IMR-90 (cell line): ENCODE measurements at regions not wholly inside any gene's neighbourhood (a gene's known extent, or its start where the extent isn't known, plus 50 kb on each side); places are given as distances from the start of the nearest gene placed in this dataset.

ENCODE experiments used
- ATAC-seq: fragments of 200-7000 bp; cut with Tn5 transposase; 2 replicates; pipeline ENCODE4 v1.9.1; 2020; ENCODE audit warnings: low read depth, mild to moderate bottlenecking, moderate library complexity
- BruUV-seq: library from RNA; stranded (reverse); fragments of 400-500 nt; replicated peaks from 2 replicates; lab custom pipeline; 2021; lab: Mats Ljungman, UMichigan
- CTCF ChIA-PET: fragments of 300-600 bp; formaldehyde crosslinking; extraction: SDS; loops from one replicate; lab custom pipeline; 2021; ENCODE audit warnings: antibody characterized with exemption; lab: Yijun Ruan, JAX
- POLR2A ChIA-PET: fragments of 300-600 bp; sonication (Branson Sonifier 250); formaldehyde crosslinking; loops from one replicate; lab custom pipeline; 2022; ENCODE audit warnings: antibody characterized with exemption; ENCODE audit not compliant: unreplicated experiment; lab: Charles Lee
- DNase-seq: peaks from one replicate; pipeline ENCODE4 v3.0.0; 2013
- H2AFZ ChIP-seq: replicated peaks from 2 replicates; pipeline ENCODE3; 2013; ENCODE audit warnings: low read length, mild to moderate bottlenecking; ENCODE audit not compliant: poor library complexity
- H2AK5ac ChIP-seq: 2 replicates; pipeline ENCODE4 v1.6.1; 2013; ENCODE audit warnings: low read depth, low read length, inconsistent platforms
- H2AK9ac ChIP-seq: replicated peaks from 2 replicates; pipeline ENCODE3; 2013; ENCODE audit warnings: mild to moderate bottlenecking, low read depth, low read length, moderate library complexity; ENCODE audit not compliant: poor library complexity
- H2BK120ac ChIP-seq: 2 replicates; pipeline ENCODE4 v1.6.1; 2013; ENCODE audit warnings: low read depth, low read length, inconsistent platforms
- H2BK15ac ChIP-seq: 3 replicates; pipeline ENCODE4 v1.6.1; 2013; ENCODE audit warnings: low read depth, low read length, inconsistent platforms
- H2BK20ac ChIP-seq: 2 replicates; pipeline ENCODE4 v1.6.1; 2013; ENCODE audit warnings: low read depth, mild to moderate bottlenecking, inconsistent platforms, low read length, moderate library complexity
- H2BK5ac ChIP-seq: 2 replicates; pipeline ENCODE4 v1.6.1; 2013; ENCODE audit warnings: mild to moderate bottlenecking, low read depth, low read length, inconsistent platforms; ENCODE audit not compliant: poor library complexity, severe bottlenecking
- H3K14ac ChIP-seq: replicated peaks from 2 replicates; pipeline ENCODE4 v1.6.1; 2013; ENCODE audit warnings: low read depth, low read length, inconsistent platforms
- H3K18ac ChIP-seq: 2 replicates; pipeline ENCODE4 v1.6.1; 2013; ENCODE audit warnings: low read depth, low read length, control low read depth
- H3K23ac ChIP-seq: 2 replicates; pipeline ENCODE4 v1.6.1; 2013; ENCODE audit warnings: low read depth, low read length, inconsistent platforms
- H3K27ac ChIP-seq: 2 replicates; pipeline ENCODE4 v1.5.1; 2013; ENCODE audit warnings: mild to moderate bottlenecking, control low read depth, low read length; ENCODE audit not compliant: insufficient read depth
- H3K27me3 ChIP-seq: 2 replicates; pipeline ENCODE4 v1.6.1; 2013; ENCODE audit warnings: low read length; ENCODE audit not compliant: control insufficient read depth, insufficient read depth
- H3K36me3 ChIP-seq: 2 replicates; pipeline ENCODE4 v1.6.1; 2013; ENCODE audit warnings: low read length, mixed read lengths; ENCODE audit not compliant: control insufficient read depth, insufficient read depth
- H3K4ac ChIP-seq: 2 replicates; pipeline ENCODE4 v1.6.1; 2013; ENCODE audit warnings: low read depth, low read length, inconsistent platforms
- H3K4me1 ChIP-seq: 2 replicates; pipeline ENCODE4 v1.6.1; 2013; ENCODE audit warnings: low read length, mixed read lengths; ENCODE audit not compliant: control insufficient read depth, insufficient read depth
- H3K4me2 ChIP-seq: 2 replicates; pipeline ENCODE4 v1.6.1; 2013; ENCODE audit warnings: low read depth, mild to moderate bottlenecking, control low read depth, low read length, moderate library complexity
- H3K4me3 ChIP-seq: 2 replicates; pipeline ENCODE4 v1.5.1; 2013; ENCODE audit warnings: low read depth, mild to moderate bottlenecking, control low read depth, low read length, moderate library complexity; ENCODE audit not compliant: insufficient read depth
- H3K56ac ChIP-seq: 2 replicates; pipeline ENCODE4 v1.6.1; 2013; ENCODE audit warnings: low read length, inconsistent platforms; ENCODE audit not compliant: insufficient read depth; ENCODE audit errors: extremely low read depth
- H3K79me1 ChIP-seq, 2 experiments: 2 replicates each; pipeline ENCODE4 v1.6.1; 2013; ENCODE audit warnings: low read length in 2 of 2, inconsistent platforms in 1 of 2, low read depth in 1 of 2
- H3K9ac ChIP-seq: 2 replicates; pipeline ENCODE4 v1.6.1; 2013; ENCODE audit warnings: low read depth, low read length, control low read depth
- H3K9me1 ChIP-seq: 2 replicates; pipeline ENCODE4 v1.6.1; 2013; ENCODE audit warnings: low read length, inconsistent platforms; ENCODE audit not compliant: insufficient read depth
- H3K9me3 ChIP-seq: 2 replicates; pipeline ENCODE4 v1.6.1; 2013; ENCODE audit warnings: low read length; ENCODE audit not compliant: control insufficient read depth, insufficient read depth
- H4K20me1 ChIP-seq: 2 replicates; pipeline ENCODE4 v1.6.1; 2013; ENCODE audit warnings: low read length, inconsistent platforms; ENCODE audit not compliant: insufficient read depth
- H4K5ac ChIP-seq: 2 replicates; pipeline ENCODE4 v1.6.1; 2013; ENCODE audit warnings: mild to moderate bottlenecking, low read depth, low read length, control low read depth
- H4K8ac ChIP-seq, 2 experiments: 2 replicates each; pipeline ENCODE4 v1.6.1; 2013; ENCODE audit warnings: low read depth in 2 of 2, low read length in 2 of 2, control low read depth in 1 of 2, inconsistent platforms in 1 of 2
- H4K91ac ChIP-seq: 2 replicates; pipeline ENCODE4 v1.6.1; 2013; ENCODE audit warnings: low read depth, low read length, inconsistent platforms; ENCODE audit not compliant: insufficient read depth
- BHLHE40 ChIP-seq: fragments of 150-350 bp; IDR thresholded peaks from 2 replicates; pipeline ENCODE4 v1.6.1; 2016; ENCODE audit warnings: mild to moderate bottlenecking, low read depth, low read length
- POLR2A ChIP-seq: IDR thresholded peaks from 2 replicates; pipeline ENCODE4 v1.6.1; 2012; ENCODE audit warnings: mild to moderate bottlenecking, low read depth, low read length
- WGBS, 2 experiments: methylation state at CpG; one replicate each; pipeline versions ENCODE4 v1.1.5 to v1.1.7; 2013; ENCODE audit warnings: missing lambda C conversion rate in 2 of 2; ENCODE audit not compliant: insufficient read length in 1 of 2; ENCODE audit errors: extremely low coverage in 2 of 2; 5-methylcytosine and 5-hydroxymethylcytosine counted together
- dilution Hi-C: fragments of 300-500 bp; cut with HindIII; formaldehyde crosslinking; loops from one replicate; pipeline ENCODE4 v1.14.3; 2018; ENCODE audit warnings: low sequenced_read_pairs; ENCODE audit not compliant: unreplicated experiment
- in situ Hi-C: fragments of 300-500 bp; cut with MboI; formaldehyde crosslinking; loops from 3 replicates; pipeline ENCODE4 v1.14.3; 2019; ENCODE audit warnings: low sequenced_read_pairs, inconsistent platforms, mixed read lengths
- intact Hi-C: fragments of 100-400 bp; cut with micrococcal nuclease; formaldehyde crosslinking; loops from 2 replicates; pipeline ENCODE4 v1.10.0; 2022

DNA sequence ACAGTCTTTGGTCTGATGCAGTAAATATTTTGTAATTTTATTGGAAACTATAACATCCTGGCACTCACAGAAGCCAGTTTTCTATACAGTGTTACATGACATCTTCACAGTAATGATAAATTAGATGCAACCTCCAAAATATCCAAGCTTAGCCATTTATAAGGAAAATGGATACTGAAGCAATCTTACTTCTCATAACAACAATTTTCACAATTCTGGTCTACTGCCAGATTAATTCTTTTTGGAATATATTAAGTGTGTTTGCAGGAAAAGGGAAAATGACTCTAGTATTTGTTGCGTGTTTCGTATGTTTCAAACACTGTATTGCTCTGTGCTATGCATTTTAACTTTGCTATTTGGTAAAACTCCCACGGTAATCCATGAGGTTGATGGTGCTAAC is 1870.9 kb downstream of the ARAP2 start:
- Histone ChIP-seq H3K4me2 (no peak overlapping the region), H3K36me3 (no peaks in the 10 kb centered on the region), H2BK20ac (no peak overlapping the region), H4K20me1 (no peaks in the 10 kb centered on the region), H3K9me3 (no peaks in the 10 kb centered on the region), H4K8ac (no peak overlapping the region), H3K9ac (no peak overlapping the region), H3K27ac (no peak overlapping the region), H2AK9ac (no peak overlapping the region), H2AFZ (no peak overlapping the region), H3K23ac (no peak overlapping the region), H2AK5ac (no peak overlapping the region), H3K4ac (no peak overlapping the region), H3K4me1 (no peaks in the 10 kb centered on the region), H3K79me1 (no peaks in the 10 kb centered on the region), H4K91ac (no peak overlapping the region), H4K5ac (no peak overlapping the region), H2BK120ac (no peak overlapping the region), H3K4me3 (no peak overlapping the region), H3K9me1 (no peaks in the 10 kb centered on the region), H3K27me3 (no peaks in the 10 kb centered on the region), H3K18ac (no peak overlapping the region), H3K56ac (no peak overlapping the region), H3K14ac (no peak overlapping the region), H2BK15ac (no peak overlapping the region), H2BK5ac (no peak overlapping the region)
- no peak for ATAC-seq
- 20% methylated on average over 1 of the region's 3 CpGs; no CpG with 5 or more reads in 1 of the 2 experiments for WGBS, 2 experiments
- no peak for TF ChIP-seq POLR2A
- TF ChIP-seq BHLHE40: no peak
- dilution Hi-C loops: no loop called here
- in situ Hi-C loops: no loop called here
- BruUV-seq: no TSS peak
- ChIA-PET POLR2A (no interaction called here), CTCF (no interaction called here)
- intact Hi-C loops: no loop called here
- DNase-seq: no peak
